ENCODE measurements at regions not wholly inside any gene's neighbourhood (a gene's known extent, or its start where the extent isn't known, plus 50 kb on each side); places are given as distances from the start of the nearest gene placed in this dataset.

DNA sequence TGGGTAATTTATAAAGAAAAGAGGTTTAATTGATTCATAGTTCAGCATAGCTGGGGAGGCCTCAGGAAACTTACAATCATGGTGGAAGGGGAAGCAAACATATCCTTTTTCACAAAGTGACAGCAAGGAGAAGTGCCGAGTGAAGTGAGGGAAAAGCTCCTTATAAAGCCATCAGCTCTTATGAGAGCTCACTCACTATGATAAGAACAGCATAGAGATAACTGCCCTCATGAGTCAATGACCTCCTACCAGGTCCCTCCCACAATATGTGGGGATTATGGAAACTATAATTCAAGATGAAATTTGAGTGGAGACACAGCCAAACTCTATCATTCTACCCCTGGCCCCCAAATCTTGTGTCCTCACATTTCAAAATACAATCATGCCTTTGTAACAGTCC lies 115.8 kb upstream of the LAMA2 start:
- TF ChIP-seq, protein P1, sequence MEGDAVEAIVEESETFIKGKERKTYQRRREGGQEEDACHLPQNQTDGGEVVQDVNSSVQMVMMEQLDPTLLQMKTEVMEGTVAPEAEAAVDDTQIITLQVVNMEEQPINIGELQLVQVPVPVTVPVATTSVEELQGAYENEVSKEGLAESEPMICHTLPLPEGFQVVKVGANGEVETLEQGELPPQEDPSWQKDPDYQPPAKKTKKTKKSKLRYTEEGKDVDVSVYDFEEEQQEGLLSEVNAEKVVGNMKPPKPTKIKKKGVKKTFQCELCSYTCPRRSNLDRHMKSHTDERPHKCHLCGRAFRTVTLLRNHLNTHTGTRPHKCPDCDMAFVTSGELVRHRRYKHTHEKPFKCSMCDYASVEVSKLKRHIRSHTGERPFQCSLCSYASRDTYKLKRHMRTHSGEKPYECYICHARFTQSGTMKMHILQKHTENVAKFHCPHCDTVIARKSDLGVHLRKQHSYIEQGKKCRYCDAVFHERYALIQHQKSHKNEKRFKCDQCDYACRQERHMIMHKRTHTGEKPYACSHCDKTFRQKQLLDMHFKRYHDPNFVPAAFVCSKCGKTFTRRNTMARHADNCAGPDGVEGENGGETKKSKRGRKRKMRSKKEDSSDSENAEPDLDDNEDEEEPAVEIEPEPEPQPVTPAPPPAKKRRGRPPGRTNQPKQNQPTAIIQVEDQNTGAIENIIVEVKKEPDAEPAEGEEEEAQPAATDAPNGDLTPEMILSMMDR (IDR thresholded peaks at IDR 0.05; ENCODE audit: poor library complexity): no peak
- TF ChIP-seq EZH2 (IDR thresholded peaks at IDR 0.05; ENCODE audit: borderline replicate concordance): no peak
- no peak for TF ChIP-seq EZH2phosphoT487 (IDR thresholded peaks at IDR 0.05; ENCODE audit: low read depth, severe bottlenecking, unreplicated experiment)
